NCI-H2029 treated with DMSO at 0.1 percent for 48 hours (cell line): ENCODE measurements at regions not wholly inside any gene's neighbourhood (a gene's known extent, or its start where the extent isn't known, plus 50 kb on each side); places are given as distances from the start of the nearest gene placed in this dataset.
"Not testable (repeated sequence)": the region's sequence is repeated elsewhere in the genome, so short reads cannot be mapped to it uniquely, and the experiment has no call there.

Experiments
- DNase-seq: peaks from one replicate; lab custom pipeline; 2025; lab: John Stamatoyannopoulos, UW

DNA sequence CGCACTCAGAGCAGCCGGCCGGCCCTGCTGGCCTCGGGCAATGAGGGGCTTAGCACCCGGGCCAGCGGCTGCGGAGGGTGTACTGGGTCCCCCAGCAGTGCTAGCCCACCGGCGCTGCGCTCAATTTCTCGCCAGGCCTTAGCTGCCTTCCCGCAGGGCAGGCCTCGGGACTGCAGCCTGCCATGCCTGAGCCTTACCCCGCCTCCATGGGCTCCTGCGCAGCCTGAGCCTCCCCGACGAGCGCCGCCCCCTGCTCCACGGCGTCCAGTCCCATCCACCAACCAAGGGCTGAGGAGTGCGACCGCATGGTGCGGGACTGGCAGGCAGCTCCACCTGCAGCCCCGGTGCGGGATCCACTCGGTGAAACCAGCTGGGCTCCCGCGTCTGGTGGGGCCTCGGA is 204.4 kb upstream of the AUTS2 start:
- DNase-seq = not testable (repeated sequence)

GRCh38 chr7:69395061-69395714 is 203.1 kb upstream of the AUTS2 start:
- no peak for DNase-seq

GRCh38 chr7:69398986-69399385 is 199.3 kb upstream of the AUTS2 start:
- no peak for DNase-seq

DNA sequence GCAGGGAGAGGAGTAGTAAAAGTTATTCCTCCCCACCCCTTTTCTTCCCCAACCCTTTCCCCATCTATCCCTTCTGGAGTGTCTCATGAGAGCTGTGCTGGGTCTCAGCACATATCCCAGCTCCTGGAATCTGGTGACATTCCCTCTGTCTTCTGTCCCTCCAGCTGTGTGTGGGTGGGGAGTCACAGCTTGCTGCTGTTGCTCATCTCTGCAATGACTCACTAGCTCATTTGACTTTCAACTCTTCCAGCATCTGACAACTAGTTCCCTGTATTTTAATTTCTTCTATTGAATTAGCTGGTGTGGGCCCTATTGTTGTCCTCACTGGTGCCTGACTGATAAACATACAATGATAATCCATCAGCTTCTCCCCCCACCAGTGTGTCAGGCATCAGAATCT is 198.9 kb upstream of the AUTS2 start:
- no peak for DNase-seq

DNA sequence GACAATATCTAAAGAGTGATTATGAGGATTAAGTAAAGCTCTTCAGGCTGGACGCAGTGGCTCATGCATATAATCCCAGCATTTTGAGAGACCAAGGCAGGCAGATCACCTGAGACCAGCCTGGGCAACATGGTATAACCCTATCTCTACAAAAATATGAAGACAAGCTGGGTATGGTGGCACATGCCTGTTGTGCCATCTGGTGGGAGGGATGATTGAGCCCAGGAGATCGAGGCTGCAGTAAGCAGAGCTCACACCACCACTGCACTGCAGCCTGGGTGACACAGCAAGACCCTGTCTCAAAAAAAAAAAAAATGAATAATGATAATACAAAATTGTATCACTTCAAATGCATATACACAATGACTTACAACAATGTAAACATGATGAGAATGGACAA is 195.6 kb upstream of the AUTS2 start:
- DNase-seq = no peak

- no peak for DNase-seq
These were observed 195.1 kb upstream of the AUTS2 start for GRCh38 chr7:69403169-69403568.

DNA sequence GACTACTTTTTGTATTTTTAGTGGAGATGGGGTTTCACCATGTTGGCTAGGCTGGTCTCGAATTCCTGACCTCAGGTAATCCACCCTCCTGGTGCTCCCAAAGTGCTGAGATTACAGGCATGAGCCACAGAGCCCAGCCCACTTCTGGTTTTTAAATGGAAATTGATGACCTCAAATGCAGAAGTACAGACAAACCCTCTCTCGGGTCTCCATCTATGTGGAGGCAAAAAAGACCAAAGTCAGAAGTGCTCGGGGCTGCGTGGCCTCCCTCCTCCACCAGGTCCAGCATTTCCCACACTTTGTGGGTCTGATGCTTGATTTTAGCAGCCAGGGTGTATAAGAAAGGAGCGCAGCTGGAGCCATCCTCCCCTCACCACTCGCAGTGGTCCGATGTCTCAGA is 187.3 kb upstream of the AUTS2 start:
- no peak for DNase-seq

GRCh38 chr7:69411466-69411865 is 186.8 kb upstream of the AUTS2 start:
- no peak for DNase-seq

DNA sequence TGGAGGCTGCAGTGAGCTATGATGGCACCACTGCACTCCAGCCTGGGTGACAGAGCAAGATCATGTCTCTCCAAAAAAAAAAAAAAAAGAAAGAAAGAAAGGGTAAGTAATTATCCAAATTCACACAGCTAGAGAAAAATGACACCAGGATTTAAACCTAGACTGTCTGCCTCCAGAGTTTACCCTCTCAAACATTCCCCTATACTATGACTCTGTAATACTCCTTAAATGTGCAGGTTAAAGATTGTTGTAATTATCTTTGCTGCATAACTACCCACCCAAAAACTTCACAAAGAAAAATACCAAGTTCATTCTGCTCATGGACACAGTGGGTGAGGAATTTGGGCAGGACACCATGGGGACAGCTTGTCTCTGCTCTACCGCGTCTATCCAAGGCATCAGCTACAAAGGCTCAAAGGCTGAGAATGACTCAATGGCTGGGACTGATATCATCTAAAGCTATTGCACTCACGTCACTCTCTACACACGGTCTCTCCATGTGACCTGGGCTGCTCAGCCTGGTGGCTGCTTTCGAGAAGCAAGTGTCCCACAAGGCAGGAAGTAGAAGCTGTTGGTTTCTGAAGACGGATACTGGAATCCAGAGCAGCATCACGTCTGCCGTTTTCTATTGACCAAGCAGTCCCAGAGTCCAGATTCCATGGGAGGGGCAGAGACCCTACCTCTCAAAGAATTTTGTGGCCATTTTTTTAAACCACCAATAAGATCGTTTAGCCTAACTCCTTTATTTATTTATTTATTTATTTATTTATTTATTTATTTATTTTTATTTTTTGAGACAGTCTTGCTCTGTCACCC is 185.7 kb upstream of the AUTS2 start:
- DNase-seq = no peak

- no peak for DNase-seq
These were observed 183.7 kb upstream of the AUTS2 start for GRCh38 chr7:69414555-69414954.

- DNase-seq = no peak
These were observed 179.2 kb upstream of the AUTS2 start for GRCh38 chr7:69418869-69419670.

DNA sequence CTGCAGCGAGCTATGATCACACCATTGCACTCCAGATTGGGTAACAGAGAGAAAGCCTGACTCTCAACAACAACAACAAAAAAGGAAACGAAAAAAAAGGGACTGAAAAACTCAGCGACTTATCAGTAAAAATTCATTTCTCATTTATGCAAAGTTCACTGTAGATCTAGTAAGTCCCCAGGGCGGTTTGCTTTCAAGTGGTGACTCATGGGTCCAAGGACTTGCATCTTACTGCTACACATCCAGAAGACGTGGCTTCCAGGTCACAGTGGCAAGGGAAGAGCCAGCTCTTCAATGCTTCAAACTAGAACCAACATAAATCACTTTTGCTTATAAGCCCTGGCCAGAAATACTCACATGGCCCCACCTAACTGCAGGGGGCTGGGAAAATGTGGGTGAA is 178.3 kb upstream of the AUTS2 start:
- no peak for DNase-seq

GRCh38 chr7:69422574-69422985 is 175.7 kb upstream of the AUTS2 start:
- DNase-seq = no peak

GRCh38 chr7:69426705-69427104 is 171.6 kb upstream of the AUTS2 start:
- no peak for DNase-seq

DNA sequence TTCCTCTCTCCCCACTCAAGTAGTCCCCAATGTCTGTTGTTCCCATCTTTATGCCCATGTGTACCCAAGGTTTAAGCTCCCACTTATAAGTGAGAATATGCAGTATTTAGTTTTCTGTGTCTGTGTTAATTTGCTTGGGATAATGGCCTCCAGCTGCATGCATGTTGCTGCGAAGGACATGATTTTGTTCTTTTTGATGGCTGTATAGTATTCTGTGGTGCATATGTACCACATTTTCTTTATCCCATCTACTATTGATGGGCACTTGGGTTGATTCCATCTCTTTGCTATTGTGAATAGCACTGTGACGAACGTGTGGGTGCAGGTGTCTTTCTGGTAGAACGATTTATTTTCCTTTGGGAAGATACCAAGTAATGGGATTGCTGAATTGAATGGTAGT is 170.2 kb upstream of the AUTS2 start:
- DNase-seq = no peak

GRCh38 chr7:69429911-69430383 is 168.3 kb upstream of the AUTS2 start:
- DNase-seq = peak; percentile 85

GRCh38 chr7:69430384-69431021 is 167.8 kb upstream of the AUTS2 start:
- peak; percentile 86 for DNase-seq

GRCh38 chr7:69431626-69432025 is 166.6 kb upstream of the AUTS2 start:
- DNase-seq = no peak

- DNase-seq = not testable (repeated sequence)
These were observed 166.0 kb upstream of the AUTS2 start for GRCh38 chr7:69432276-69432675.

- DNase-seq = no peak
These were observed 165.2 kb upstream of the AUTS2 start for GRCh38 chr7:69433081-69433480.

- no peak for DNase-seq
These were observed 163.9 kb upstream of the AUTS2 start for GRCh38 chr7:69434398-69434815.

- DNase-seq = no peak
These were observed 162.6 kb upstream of the AUTS2 start for GRCh38 chr7:69435711-69436110.
